CD4-positive, alpha-beta T cell treated with Interferon alpha-2 for 1 hour (primary cell): ENCODE measurements at regions not wholly inside any gene's neighbourhood (a gene's known extent, or its start where the extent isn't known, plus 50 kb on each side); places are given as distances from the start of the nearest gene placed in this dataset.
"Not testable (repeated sequence)": the region's sequence is repeated elsewhere in the genome, so short reads cannot be mapped to it uniquely, and the experiment has no call there.

ENCODE experiments used
- DNase-seq, 2 donors: peaks; one replicate each; pipeline ENCODE4 v3.0.0-alpha.2; 2020 to 2022

GRCh38 chr6:90675107-90675506 lies 88.2 kb upstream of the MAP3K7 start:
- DNase-seq: not testable (repeated sequence)

GRCh38 chr6:90674077-90674476 lies 87.2 kb upstream of the MAP3K7 start:
- DNase-seq: not testable (repeated sequence)

GRCh38 chr6:90669846-90670245 lies 83.0 kb upstream of the MAP3K7 start:
- no peak for DNase-seq

GRCh38 chr6:90669420-90669819 lies 82.5 kb upstream of the MAP3K7 start:
- no peak for DNase-seq

GRCh38 chr6:90668141-90668540 lies 81.3 kb upstream of the MAP3K7 start:
- no peak for DNase-seq

GRCh38 chr6:90663873-90664272 lies 77.0 kb upstream of the MAP3K7 start:
- DNase-seq: no peak

GRCh38 chr6:90663106-90663505 lies 76.2 kb upstream of the MAP3K7 start:
- no peak for DNase-seq

GRCh38 chr6:90660931-90661330 lies 74.1 kb upstream of the MAP3K7 start:
- DNase-seq: no peak

- DNase-seq: no peak
These were observed 71.6 kb upstream of the MAP3K7 start for GRCh38 chr6:90658497-90658896.

- DNase-seq: no peak
These were observed 69.5 kb upstream of the MAP3K7 start for GRCh38 chr6:90656325-90656724.

- DNase-seq: no peak
These were observed 67.9 kb upstream of the MAP3K7 start for GRCh38 chr6:90654806-90655205.

- no peak for DNase-seq
These were observed 67.3 kb upstream of the MAP3K7 start for GRCh38 chr6:90654166-90654565.

GRCh38 chr6:90653750-90654149 lies 66.9 kb upstream of the MAP3K7 start:
- no peak for DNase-seq

- no peak for DNase-seq
These were observed 63.4 kb upstream of the MAP3K7 start for GRCh38 chr6:90650041-90650940.

GRCh38 chr6:90648873-90649272 lies 62.0 kb upstream of the MAP3K7 start:
- no peak for DNase-seq

- no peak for DNase-seq
These were observed 60.1 kb upstream of the MAP3K7 start for GRCh38 chr6:90646940-90647339.

- DNase-seq: no peak
These were observed 58.8 kb upstream of the MAP3K7 start for GRCh38 chr6:90645634-90646033.

GRCh38 chr6:90644492-90644891 lies 57.6 kb upstream of the MAP3K7 start:
- no peak for DNase-seq

- DNase-seq: no peak
These were observed 56.5 kb upstream of the MAP3K7 start for GRCh38 chr6:90643381-90643780.

GRCh38 chr6:90637320-90637719 lies 50.4 kb upstream of the MAP3K7 start:
- no peak for DNase-seq
